Keratinocyte (primary cell): ENCODE measurements at regions not wholly inside any gene's neighbourhood (a gene's known extent, or its start where the extent isn't known, plus 50 kb on each side); places are given as distances from the start of the nearest gene placed in this dataset.
"Not testable (repeated sequence)": the region's sequence is repeated elsewhere in the genome, so short reads cannot be mapped to it uniquely, and the experiment has no call there.

Source experiments
- DNase-seq: peaks from one replicate; pipeline ENCODE4 v3.0.0-alpha.2; 2011; ENCODE audit warnings: low read depth, missing footprints, low spot score
- FAIRE-seq: peaks from 2 replicates; lab custom pipeline; 2011; peaks lifted over from hg19 to GRCh38; lab: Jason Lieb, UNC
- H2AFZ ChIP-seq: 2 replicates; pipeline ENCODE4 v1.6.0; 2012; ENCODE audit warnings: low read length, control low read depth, inconsistent platforms; ENCODE audit not compliant: control insufficient read depth
- H3K27ac ChIP-seq: 2 replicates; pipeline ENCODE4 v1.5.1; 2011; ENCODE audit warnings: low read length; ENCODE audit not compliant: control insufficient read depth, insufficient read depth
- H3K27me3 ChIP-seq: 3 replicates; pipeline ENCODE4 v1.6.0; 2011; ENCODE audit warnings: low read length; ENCODE audit not compliant: control insufficient read depth, insufficient read depth; ENCODE audit errors: extremely low read depth
- H3K36me3 ChIP-seq, 2 experiments: 2 replicates in 1 of 2; 3 replicates in 1 of 2; pipeline ENCODE4 v1.5.1; 2011; ENCODE audit warnings: low read length in 2 of 2, mild to moderate bottlenecking in 1 of 2; ENCODE audit not compliant: control insufficient read depth in 2 of 2, insufficient read depth in 2 of 2; ENCODE audit errors: extremely low read depth in 1 of 2
- H3K4me1 ChIP-seq: 3 replicates; pipeline ENCODE4 v1.5.1; 2011; ENCODE audit warnings: low read length; ENCODE audit not compliant: control insufficient read depth, insufficient read depth; ENCODE audit errors: extremely low read depth
- H3K4me2 ChIP-seq: 3 replicates; pipeline ENCODE4 v1.6.0; 2011; ENCODE audit warnings: low read depth, low read length; ENCODE audit not compliant: control insufficient read depth, insufficient read depth; ENCODE audit errors: extremely low read depth
- H3K4me3 ChIP-seq, 3 experiments: fragments of 200-600 bp in 1 of 3; sonication (generic) in 1 of 3; 2 replicates in 2 of 3; 3 replicates in 1 of 3; pipeline ENCODE4 v1.5.1; 2011 to 2016; ENCODE audit warnings: low read length in 3 of 3, mild to moderate bottlenecking in 3 of 3, control low read depth in 2 of 3, inconsistent platforms in 1 of 3, low read depth in 1 of 3, mixed read lengths in 1 of 3, mixed run types in 1 of 3, moderate library complexity in 1 of 3; ENCODE audit not compliant: control insufficient read depth in 2 of 3, insufficient read depth in 2 of 3; ENCODE audit errors: extremely low read depth in 1 of 3
- H3K79me2 ChIP-seq: 2 replicates; pipeline ENCODE4 v1.6.0; 2012; ENCODE audit warnings: low read length; ENCODE audit not compliant: control insufficient read depth, insufficient read depth
- H3K9ac ChIP-seq: 3 replicates; pipeline ENCODE4 v1.6.0; 2011; ENCODE audit warnings: low read length; ENCODE audit not compliant: control insufficient read depth, insufficient read depth; ENCODE audit errors: extremely low read depth
- H3K9me1 ChIP-seq: 3 replicates; pipeline ENCODE4 v1.6.0; 2011; ENCODE audit warnings: low read length; ENCODE audit not compliant: control insufficient read depth, insufficient read depth; ENCODE audit errors: extremely low read depth
- H3K9me3 ChIP-seq: 2 replicates; pipeline ENCODE4 v1.5.1; 2012; ENCODE audit warnings: low read depth, low read length; ENCODE audit not compliant: control insufficient read depth
- H4K20me1 ChIP-seq: 3 replicates; pipeline ENCODE4 v1.6.0; 2011; ENCODE audit warnings: low read length; ENCODE audit not compliant: control insufficient read depth, insufficient read depth; ENCODE audit errors: extremely low read depth
- EZH2 ChIP-seq: IDR thresholded peaks from one replicate; pipeline ENCODE4 v1.6.1; 2012; ENCODE audit warnings: inconsistent platforms, mild to moderate bottlenecking, low read length, moderate library complexity
- dilution Hi-C: fragments of 300-500 bp; cut with MboI; formaldehyde crosslinking; loops from one replicate; pipeline ENCODE4 v1.7.0; 2020; ENCODE audit warnings: low sequenced_read_pairs; ENCODE audit not compliant: extremely low pct_ligation_motif_present
- TF ChIP-seq, protein P1 (sequence below), 3 experiments: IDR thresholded peaks in 1 of 3; conservative IDR thresholded peaks in 1 of 3; optimal IDR thresholded peaks in 1 of 3; 2 replicates in 2 of 3; 3 replicates in 1 of 3; pipeline versions ENCODE3 to v1.5.1; 2011; ENCODE audit warnings: low read length in 3 of 3, mild to moderate bottlenecking in 3 of 3, moderate library complexity in 2 of 3, control low read depth in 1 of 3, inconsistent platforms in 1 of 3; ENCODE audit not compliant: insufficient read depth in 2 of 3; ENCODE audit errors: extremely low read depth in 1 of 3

DNA sequence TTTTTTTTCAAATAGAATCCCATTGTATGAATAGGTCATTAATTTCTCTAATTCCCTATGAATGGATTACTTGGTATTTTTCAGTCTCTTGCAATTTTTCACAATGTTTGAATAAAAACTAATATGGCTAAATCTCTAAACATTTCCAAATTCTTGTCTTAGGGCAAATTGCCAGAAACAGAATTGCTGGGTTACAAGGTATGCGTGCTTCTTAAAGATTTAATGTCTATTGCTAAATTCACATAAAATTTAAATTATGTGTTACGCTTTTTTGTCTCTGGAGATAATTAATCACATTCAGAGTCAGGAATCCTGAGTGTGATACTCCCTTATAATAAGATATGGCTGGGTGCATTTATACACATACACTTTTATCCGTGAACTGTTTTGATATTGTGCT lies 264.5 kb upstream of the TBL1XR1 start:
- TF ChIP-seq EZH2, result no peak
- TF ChIP-seq, protein P1, sequence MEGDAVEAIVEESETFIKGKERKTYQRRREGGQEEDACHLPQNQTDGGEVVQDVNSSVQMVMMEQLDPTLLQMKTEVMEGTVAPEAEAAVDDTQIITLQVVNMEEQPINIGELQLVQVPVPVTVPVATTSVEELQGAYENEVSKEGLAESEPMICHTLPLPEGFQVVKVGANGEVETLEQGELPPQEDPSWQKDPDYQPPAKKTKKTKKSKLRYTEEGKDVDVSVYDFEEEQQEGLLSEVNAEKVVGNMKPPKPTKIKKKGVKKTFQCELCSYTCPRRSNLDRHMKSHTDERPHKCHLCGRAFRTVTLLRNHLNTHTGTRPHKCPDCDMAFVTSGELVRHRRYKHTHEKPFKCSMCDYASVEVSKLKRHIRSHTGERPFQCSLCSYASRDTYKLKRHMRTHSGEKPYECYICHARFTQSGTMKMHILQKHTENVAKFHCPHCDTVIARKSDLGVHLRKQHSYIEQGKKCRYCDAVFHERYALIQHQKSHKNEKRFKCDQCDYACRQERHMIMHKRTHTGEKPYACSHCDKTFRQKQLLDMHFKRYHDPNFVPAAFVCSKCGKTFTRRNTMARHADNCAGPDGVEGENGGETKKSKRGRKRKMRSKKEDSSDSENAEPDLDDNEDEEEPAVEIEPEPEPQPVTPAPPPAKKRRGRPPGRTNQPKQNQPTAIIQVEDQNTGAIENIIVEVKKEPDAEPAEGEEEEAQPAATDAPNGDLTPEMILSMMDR (optimal IDR thresholded peaks at IDR 0.05 in 1 of 3, IDR thresholded peaks at IDR 0.05 in 1 of 3, conservative IDR thresholded peaks at IDR 0.05 in 1 of 3; ENCODE audit: extremely low read depth in 1 of 3, insufficient read depth in 2 of 3, low read length in 3 of 3), result no peak
- Histone ChIP-seq H3K79me2 (no peaks in the 10 kb centered on the region), H3K36me3 (no peaks in the 10 kb centered on the region), H3K9me1 (no peaks in the 10 kb centered on the region), H3K4me1 (peaks cover 5% of the 10 kb centered on the region), H2AFZ (no peak overlapping the region), H3K27me3 (no peaks in the 10 kb centered on the region), H4K20me1 (no peaks in the 10 kb centered on the region), H3K4me2 (no peak overlapping the region), H3K9me3 (peaks cover 4% of the 10 kb centered on the region), H3K4me3 (no peak overlapping the region), H3K9ac (no peak overlapping the region), H3K27ac (no peak overlapping the region)
- DNase-seq, result no peak
- dilution Hi-C loops, result no loop called here
- FAIRE-seq, result no peak

DNA sequence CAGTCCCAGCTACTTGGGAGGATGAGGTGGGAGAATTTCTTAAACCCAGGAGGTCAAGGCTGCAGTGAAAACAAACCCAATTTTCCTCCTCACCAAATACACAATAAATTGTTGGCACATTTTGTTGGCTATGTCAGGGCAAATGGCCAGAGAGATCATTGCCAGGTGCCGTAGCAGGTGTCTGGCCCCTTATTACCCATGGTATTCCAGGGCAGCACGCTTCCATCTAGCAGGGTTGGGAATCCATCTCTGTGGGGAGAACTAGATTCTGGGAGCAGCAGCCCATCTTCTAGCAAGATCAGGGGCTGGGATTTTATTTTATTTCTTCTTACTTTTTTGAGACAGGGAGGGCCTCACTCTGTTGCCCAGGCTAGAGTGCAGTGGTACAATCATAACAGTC lies 266.1 kb upstream of the TBL1XR1 start:
- H3K27me3 ChIP-seq, FAIRE-seq, H3K9ac ChIP-seq, H2AFZ ChIP-seq, H3K79me2 ChIP-seq, H3K4me1 ChIP-seq, DNase-seq, H3K4me3 ChIP-seq, H3K4me2 ChIP-seq, H3K9me1 ChIP-seq, H4K20me1 ChIP-seq, dilution Hi-C loops, H3K27ac ChIP-seq, H3K36me3 ChIP-seq, H3K9me3 ChIP-seq: not testable (repeated sequence)

DNA sequence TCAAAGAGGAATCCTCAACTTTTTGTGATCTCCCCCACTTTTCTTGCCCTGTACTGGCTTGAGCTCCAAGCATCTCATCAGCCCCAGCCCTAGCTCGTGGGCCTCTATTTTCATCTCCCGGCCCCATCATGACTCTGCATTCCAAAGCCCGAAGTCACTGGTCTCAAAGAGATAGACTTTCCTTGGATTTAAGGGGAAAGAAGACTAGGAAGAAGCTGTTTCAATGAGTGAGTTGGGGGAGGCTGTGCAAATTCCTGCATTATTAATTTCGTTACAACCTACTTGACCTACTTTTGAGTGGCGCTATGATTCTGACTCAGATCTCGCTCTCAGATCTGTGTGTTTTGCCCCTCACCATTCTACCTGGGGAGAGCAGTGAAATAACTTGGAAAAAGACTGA lies 266.6 kb upstream of the TBL1XR1 start:
- FAIRE-seq, result no peak
- no peak for DNase-seq
- H3K9me1 ChIP-seq, result no peaks in the 10 kb centered on the region
- no peak for TF ChIP-seq EZH2
- TF ChIP-seq, protein P1 (optimal IDR thresholded peaks at IDR 0.05 in 1 of 3, IDR thresholded peaks at IDR 0.05 in 1 of 3, conservative IDR thresholded peaks at IDR 0.05 in 1 of 3; ENCODE audit: extremely low read depth in 1 of 3, insufficient read depth in 2 of 3, low read length in 3 of 3), result no peak
- no peak overlapping the region for H3K4me2 ChIP-seq
- no peaks in the 10 kb centered on the region for H3K36me3 ChIP-seq
- H3K4me3 ChIP-seq, result no peak overlapping the region
- peaks cover 12% of the 10 kb centered on the region for H3K4me1 ChIP-seq
- H3K79me2 ChIP-seq, result no peaks in the 10 kb centered on the region
- no peak overlapping the region for H3K27ac ChIP-seq
- no peaks in the 10 kb centered on the region for H3K27me3 ChIP-seq
- no peaks in the 10 kb centered on the region for H4K20me1 ChIP-seq
- dilution Hi-C loops, result no loop called here
- no peaks in the 10 kb centered on the region for H3K9me3 ChIP-seq
- no peak overlapping the region for H2AFZ ChIP-seq
- H3K9ac ChIP-seq, result no peak overlapping the region
